ENCODE measurements at regions not wholly inside any gene's neighbourhood (a gene's known extent, or its start where the extent isn't known, plus 50 kb on each side); places are given as distances from the start of the nearest gene placed in this dataset.

- no peak for DNase-seq (ENCODE audit: extremely low read depth, low read depth, low spot score)
These were observed 438.6 kb downstream of the KLF5 start for GRCh38 chr13:73497430-73497829.

GRCh38 chr13:73496711-73497110 is 437.9 kb downstream of the KLF5 start:
- no peak for DNase-seq (ENCODE audit: extremely low read depth, low read depth, low spot score)

DNA sequence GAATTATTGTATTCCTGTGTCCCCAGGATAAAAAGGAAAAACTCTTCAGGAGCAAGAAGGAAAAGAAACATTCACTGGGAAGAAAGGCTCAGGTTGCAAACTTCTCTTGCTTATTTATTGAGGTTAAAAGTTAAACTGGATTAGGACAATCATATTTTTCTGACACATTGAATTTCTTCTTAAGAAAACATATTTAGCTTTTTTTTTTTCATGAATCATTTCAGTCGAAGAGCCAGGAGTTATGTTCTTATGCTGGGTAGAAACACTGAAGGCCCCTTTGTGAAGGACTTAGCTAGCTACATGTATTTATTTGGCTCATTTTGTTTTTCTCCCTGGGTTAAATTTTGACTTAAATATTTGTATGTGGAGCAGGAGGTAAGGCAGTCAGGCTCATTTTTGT is 434.0 kb downstream of the KLF5 start:
- no peak for DNase-seq (ENCODE audit: extremely low read depth, low read depth, low spot score)

DNA sequence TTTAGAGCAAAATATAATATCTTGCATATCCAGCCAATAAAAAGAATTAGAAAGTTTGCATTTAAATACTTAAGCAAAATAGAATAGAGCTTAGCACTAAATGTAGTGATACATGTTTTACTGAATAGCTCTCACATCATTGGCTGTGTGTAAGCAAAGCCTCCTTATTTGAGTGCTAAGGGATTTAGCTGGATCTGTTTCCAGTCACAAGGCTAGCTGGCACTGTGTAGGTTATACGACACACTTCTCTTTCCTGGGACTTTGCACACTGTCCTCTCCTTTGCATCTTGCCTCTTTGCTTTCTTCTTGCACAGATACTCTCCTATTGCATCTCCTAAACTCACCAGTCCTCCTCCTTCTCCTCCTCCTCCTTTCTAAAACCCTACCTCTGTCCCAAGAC is 423.8 kb downstream of the KLF5 start:
- no peak for DNase-seq (ENCODE audit: extremely low read depth, low read depth, low spot score)

DNA sequence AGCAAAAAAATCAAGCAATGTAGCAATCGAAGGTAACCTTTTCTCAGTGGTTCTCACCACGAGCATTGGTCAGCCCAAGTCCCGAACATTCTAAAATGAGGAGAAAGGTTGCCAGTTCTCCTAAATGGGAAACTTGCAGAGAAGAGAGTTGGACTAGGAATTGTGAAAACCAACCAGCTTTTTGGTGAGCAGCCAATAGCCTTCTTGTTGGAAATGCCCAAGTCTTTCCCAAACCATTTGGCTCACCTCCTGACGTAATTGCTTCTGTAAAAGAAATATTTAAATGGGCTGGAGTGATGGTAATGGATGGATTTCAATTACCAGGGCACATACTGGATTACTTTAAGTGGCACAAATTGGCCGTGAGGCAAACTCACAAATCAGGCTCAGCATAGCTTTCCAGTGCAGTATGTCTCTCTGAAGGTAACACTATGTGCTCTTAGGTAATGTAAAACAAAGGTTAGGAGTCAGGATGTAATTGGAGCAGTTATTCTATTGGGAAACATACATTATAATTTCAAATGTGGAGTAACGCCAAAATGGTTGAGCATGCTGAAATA is 423.2 kb downstream of the KLF5 start:
- no peak for DNase-seq (ENCODE audit: extremely low read depth, low read depth, low spot score)

DNA sequence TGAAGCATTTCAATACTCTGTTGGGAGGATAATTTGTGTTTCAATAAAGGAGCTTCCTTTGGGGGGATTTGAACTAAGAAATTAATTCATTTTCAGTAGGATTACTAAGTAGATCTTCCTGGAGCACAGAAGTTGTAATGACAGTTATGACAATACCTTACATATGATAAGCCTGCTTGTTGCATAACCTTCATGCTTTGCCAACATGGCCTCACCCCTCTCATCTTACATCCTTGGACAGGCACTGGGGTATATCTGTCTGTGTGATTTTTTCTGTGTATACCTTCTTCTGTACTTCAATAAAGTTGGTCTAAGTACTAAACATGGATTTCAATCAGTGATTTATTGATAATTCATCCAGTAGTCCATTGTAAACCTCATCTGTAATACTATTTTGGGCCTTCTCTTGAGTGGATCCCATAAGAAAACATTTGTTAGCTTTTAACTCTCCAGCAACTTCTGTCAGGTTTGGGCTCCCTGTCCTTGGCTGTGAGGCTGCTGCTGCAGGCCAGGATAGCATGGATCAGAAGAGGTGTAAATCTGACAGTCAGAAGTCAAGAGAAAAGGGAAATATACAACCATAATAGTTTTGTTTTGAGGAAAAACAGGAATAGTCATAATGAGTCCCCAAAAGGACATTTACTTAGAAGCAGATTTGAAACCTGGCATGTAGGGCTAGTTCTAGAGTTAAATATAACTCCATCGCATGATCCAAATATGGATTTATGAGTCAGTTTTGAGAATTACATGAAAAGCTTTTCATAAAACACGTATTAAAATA is 422.2 kb downstream of the KLF5 start:
- DNase-seq (ENCODE audit: extremely low read depth, low read depth, low spot score): no peak

DNA sequence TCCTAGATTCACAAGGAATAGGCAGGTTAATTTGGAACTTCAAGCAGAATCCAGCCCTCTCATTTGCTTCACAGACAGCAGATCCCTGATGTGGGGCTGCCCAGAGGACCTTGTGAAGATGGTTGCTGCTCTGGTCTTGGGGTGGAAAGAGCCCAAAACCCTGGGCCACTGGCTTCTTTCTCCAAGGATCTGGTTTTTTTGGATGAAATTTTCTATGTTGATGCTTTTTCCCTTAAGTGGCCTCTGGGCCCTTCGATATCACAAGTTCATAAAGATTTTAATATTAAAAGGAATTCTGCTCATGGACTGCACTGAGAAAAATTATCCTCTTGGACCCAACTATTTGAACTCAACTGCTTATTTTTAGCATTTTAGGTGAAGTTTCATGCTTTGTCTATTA is 421.1 kb downstream of the KLF5 start:
- no peak for DNase-seq (ENCODE audit: extremely low read depth, low read depth, low spot score)

GRCh38 chr13:73479351-73479750 is 420.5 kb downstream of the KLF5 start:
- no peak for DNase-seq (ENCODE audit: extremely low read depth, low read depth, low spot score)

GRCh38 chr13:73477441-73477840 is 418.6 kb downstream of the KLF5 start:
- no peak for DNase-seq (ENCODE audit: extremely low read depth, low read depth, low spot score)

DNA sequence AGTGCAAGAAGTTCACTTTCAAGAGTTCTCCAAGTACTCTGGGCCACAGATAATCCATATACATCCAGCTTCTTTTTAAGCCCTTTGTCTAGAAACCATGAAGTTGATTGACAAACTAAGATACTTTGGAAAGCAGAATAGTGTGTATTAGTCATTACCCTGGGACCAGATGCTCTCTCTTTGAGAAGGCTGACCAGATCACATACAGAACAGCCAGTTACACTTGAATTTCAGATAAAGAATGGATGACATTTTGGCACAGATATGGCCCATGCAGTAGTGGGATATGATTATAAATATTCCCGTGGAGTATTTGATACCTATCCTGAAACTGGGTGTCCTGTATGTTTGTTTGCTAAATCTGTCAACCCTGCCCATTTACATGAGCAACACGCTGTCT is 414.2 kb downstream of the KLF5 start:
- no peak for DNase-seq (ENCODE audit: extremely low read depth, low read depth, low spot score)

- DNase-seq (ENCODE audit: extremely low read depth, low read depth, low spot score): no peak
These were observed 408.3 kb downstream of the KLF5 start for GRCh38 chr13:73467125-73467524.

- no peak for DNase-seq (ENCODE audit: extremely low read depth, low read depth, low spot score)
These were observed 407.8 kb downstream of the KLF5 start for GRCh38 chr13:73466561-73466960.

GRCh38 chr13:73465617-73465971 is 406.8 kb downstream of the KLF5 start:
- no peak for DNase-seq (ENCODE audit: extremely low read depth, low read depth, low spot score)

GRCh38 chr13:73464758-73465616 is 406.2 kb downstream of the KLF5 start:
- no peak for DNase-seq (ENCODE audit: extremely low read depth, low read depth, low spot score)

- DNase-seq (ENCODE audit: extremely low read depth, low read depth, low spot score): no peak
These were observed 403.4 kb downstream of the KLF5 start for GRCh38 chr13:73462241-73462640.

DNA sequence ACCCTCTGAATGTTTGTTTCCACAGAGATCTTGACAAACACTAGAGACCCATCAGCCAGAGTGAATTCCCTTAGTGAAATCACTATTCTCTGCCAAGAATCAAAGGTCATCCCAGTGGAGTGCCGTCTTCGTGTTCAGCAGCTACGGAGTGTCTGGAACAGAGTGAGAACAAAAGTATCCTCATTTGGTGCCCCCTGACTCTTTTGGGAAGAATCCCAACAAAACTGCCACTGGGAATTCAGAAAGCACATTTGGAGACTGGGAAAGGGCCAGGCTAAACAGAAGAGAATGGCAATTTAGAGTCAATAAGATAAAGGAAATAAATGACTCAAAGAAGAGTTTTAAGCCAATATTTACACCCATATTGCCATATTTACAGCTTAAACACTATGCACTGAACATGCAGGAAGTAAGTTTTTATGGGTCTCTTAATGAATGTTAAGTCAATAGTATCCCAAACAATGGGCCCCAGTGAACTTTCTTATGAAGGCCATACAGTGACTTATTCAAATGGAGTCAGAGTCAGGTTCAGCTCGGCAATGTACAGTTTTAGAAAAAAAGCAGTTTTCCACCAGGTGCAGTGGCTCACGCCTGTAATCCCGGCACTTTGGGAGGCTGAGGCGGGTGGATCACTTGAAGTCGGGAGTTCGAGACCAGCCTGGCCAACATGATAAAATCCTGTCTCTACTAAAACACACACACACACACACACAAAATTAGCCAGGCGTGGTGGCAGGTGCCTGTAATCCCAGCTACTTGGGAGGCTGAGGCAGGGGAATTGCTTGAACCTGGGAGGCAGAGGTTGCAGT is 392.6 kb downstream of the KLF5 start:
- no peak for DNase-seq (ENCODE audit: extremely low read depth, low read depth, low spot score)

- DNase-seq (ENCODE audit: extremely low read depth, low read depth, low spot score): no peak
These were observed 391.8 kb downstream of the KLF5 start for GRCh38 chr13:73450583-73450982.

DNA sequence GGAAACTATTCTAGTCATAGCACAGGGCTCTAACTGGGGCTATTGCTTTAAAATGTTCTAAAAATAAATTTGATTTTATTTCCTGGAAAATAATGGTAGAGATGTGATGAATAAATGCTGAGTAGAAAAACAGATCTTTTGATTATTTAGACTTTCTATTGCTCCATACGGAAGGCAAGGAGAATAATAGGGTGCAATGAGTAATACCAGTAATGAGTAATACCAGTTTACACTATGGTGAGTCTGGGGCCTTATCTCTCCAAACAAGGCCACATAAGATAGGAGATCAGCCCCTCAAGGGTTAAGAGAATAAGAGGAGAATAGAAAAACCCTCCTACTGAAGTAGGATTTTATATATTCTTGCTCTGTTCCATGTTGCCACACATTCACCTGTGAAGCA is 390.4 kb downstream of the KLF5 start:
- no peak for DNase-seq (ENCODE audit: extremely low read depth, low read depth, low spot score)

- no peak for DNase-seq (ENCODE audit: extremely low read depth, low read depth, low spot score)
These were observed 381.6 kb downstream of the KLF5 start for GRCh38 chr13:73440296-73440895.

GRCh38 chr13:73433890-73434289 is 375.1 kb downstream of the KLF5 start:
- no peak for DNase-seq (ENCODE audit: extremely low read depth, low read depth, low spot score)

- no peak for DNase-seq (ENCODE audit: extremely low read depth, low read depth, low spot score)
These were observed 374.7 kb downstream of the KLF5 start for GRCh38 chr13:73433458-73433857.

Measured in glomerular endothelial cell (primary cell).